ENCODE measurements at regions not wholly inside any gene's neighbourhood (a gene's known extent, or its start where the extent isn't known, plus 50 kb on each side); places are given as distances from the start of the nearest gene placed in this dataset.

DNA sequence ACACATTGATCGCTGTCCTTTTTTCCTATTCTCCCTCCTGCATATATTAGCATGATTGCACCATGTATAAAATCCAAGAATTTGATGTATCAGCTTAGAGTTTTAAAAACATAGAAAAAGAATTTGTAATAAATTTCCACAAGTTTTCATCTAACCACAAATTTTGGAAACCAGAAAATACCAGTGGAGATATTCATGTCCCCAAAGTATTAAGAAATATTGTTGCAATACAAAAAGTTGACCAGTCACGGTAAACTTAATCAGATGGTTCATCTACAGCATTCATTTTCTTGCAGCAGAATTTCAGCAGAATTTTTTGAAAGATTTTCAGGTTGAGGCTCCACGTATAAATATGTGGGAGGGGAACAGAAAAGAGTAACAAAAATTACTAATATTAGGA, 500.9 kb upstream of the MDFIC2 start:
- H3K27ac ChIP-seq = no peak overlapping the region
- TF ChIP-seq CTCF (conservative IDR thresholded peaks at IDR 0.05) = no peak

GRCh38 chr3:70811880-70812279, 499.4 kb upstream of the MDFIC2 start:
- TF ChIP-seq CTCF (conservative IDR thresholded peaks at IDR 0.05) = no peak
- no peak overlapping the region for H3K27ac ChIP-seq

- H3K27ac ChIP-seq = no peak overlapping the region
- no peak for TF ChIP-seq CTCF (conservative IDR thresholded peaks at IDR 0.05)
Observed at GRCh38 chr3:70808881-70809280, 496.4 kb upstream of the MDFIC2 start.

DNA sequence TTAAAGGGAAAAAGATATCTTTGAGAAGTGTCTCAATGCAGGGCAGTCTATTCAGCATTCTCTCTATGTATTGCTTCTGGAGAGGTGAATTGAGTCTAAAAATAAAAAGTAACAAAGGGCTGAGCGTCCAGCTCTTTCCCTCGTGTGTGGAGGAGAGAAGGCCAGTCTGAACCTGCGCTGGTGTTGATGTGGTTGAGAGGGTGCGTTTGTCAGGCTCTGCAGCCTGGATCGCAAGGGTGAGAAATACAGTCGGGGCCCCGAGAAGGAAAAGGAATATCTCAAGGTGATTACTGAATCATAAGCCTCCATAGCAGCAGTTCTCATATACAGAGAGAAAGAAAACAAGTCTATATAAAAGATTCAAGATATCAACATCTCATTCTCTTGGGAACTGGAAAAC, 494.1 kb upstream of the MDFIC2 start:
- TF ChIP-seq CTCF (conservative IDR thresholded peaks at IDR 0.05) = no peak
- H3K27ac ChIP-seq = peak overlapping the region; percentile 91

DNA sequence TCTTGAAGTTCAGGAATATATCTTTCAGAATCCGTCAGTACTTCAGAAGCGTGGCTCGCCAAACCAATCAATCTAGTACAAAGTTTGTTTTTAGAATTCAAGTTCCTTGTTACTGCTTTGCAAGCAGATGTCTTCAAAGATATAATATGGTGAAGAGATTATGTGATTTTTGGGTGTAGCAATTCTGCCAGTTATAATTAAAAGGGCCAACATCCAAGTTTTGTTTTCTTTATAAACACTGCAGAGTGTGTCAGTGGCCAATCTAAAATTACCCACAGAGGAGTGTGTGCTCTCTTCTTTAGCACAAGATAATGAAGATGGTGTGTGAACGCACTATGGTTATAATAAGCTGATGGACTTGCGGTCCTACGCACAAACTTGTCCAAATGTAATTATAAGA, 493.6 kb upstream of the MDFIC2 start:
- H3K27ac ChIP-seq = peak overlapping the region; percentile 91
- no peak for TF ChIP-seq CTCF (conservative IDR thresholded peaks at IDR 0.05)

DNA sequence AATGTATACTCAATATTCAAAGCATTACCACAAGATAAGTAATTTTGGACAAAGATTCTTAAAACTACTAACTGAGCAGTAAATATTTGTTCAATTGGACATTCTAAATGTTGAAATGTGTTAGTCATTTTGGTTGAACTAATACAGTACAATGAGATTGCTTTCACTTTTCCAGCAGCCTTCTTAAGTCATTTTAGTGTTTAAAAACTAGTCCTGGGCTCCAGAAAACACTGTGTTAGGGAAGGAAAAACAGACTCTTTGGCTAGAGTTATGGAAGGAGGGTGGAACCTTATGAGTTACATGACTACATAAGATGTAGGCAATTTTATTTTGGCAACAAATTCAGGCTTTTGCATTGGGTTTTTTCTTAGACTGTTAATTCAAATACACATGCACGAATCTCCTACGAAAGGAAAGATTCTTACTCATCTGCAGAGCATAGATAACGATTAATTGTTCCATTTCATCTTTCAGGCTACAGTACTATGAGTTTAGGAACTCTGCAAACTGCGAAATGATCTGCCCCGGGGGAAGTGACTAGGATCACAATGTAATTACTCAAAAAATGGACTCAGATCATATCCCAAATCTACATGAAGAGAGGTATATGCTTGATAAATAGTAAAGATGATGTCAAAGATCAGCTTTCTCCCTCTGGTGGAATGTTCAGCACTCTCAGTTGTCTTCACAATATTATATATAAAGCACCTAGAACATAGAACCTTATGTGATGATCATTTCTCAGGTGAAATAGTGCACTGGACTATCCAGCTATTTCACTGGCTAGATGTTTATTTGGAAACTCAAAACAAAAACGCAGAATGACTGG, 492.8 kb upstream of the MDFIC2 start:
- no peak for TF ChIP-seq CTCF (conservative IDR thresholded peaks at IDR 0.05)
- peak overlapping the region; percentile 91 for H3K27ac ChIP-seq

GRCh38 chr3:70803891-70804290, 491.5 kb upstream of the MDFIC2 start:
- no peak; the same call in 1 of the 2 replicates for TF ChIP-seq CTCF (conservative IDR thresholded peaks at IDR 0.05)
- H3K27ac ChIP-seq = peak overlapping the region; percentile 91

Data from VCaP (cell line).